RWPE2 (cell line): ENCODE measurements at regions not wholly inside any gene's neighbourhood (a gene's known extent, or its start where the extent isn't known, plus 50 kb on each side); places are given as distances from the start of the nearest gene placed in this dataset.

Source experiments
- ATAC-seq: fragments of 200-7000 bp; cut with Tn5 transposase; 3 replicates; pipeline ENCODE4 v1.9.1; 2021; ENCODE audit warnings: low read depth
- DNase-seq: peaks from one replicate; pipeline ENCODE4 v3.0.0-alpha.2; 2020; ENCODE audit warnings: low spot score
- H3K27ac ChIP-seq: fragments of 450-650 bp; 2 replicates; pipeline ENCODE4 v1.5.1; 2017; ENCODE audit warnings: mild to moderate bottlenecking; ENCODE audit not compliant: poor library complexity, severe bottlenecking
- H3K27me3 ChIP-seq: fragments of 250-450 bp; sonication (Bioruptor Pico); 2 replicates; pipeline ENCODE4 v1.5.1; 2021; ENCODE audit warnings: mild to moderate bottlenecking, moderate library complexity; ENCODE audit not compliant: insufficient read depth, poor library complexity, severe bottlenecking
- H3K36me3 ChIP-seq: fragments of 250-450 bp; sonication (Bioruptor Pico); 2 replicates; pipeline ENCODE4 v1.5.1; 2020; ENCODE audit warnings: low read depth, mild to moderate bottlenecking, moderate library complexity
- H3K4me1 ChIP-seq: fragments of 250-450 bp; sonication (Bioruptor Pico); 2 replicates; pipeline ENCODE4 v1.5.1; 2021; ENCODE audit warnings: mild to moderate bottlenecking, moderate library complexity; ENCODE audit not compliant: insufficient read depth, poor library complexity, severe bottlenecking
- H3K4me3 ChIP-seq: fragments of 250-450 bp; sonication (Bioruptor Pico); 2 replicates; pipeline ENCODE4 v1.5.1; 2021; ENCODE audit warnings: mild to moderate bottlenecking, moderate library complexity; ENCODE audit not compliant: severe bottlenecking
- H3K9me3 ChIP-seq: fragments of 250-450 bp; sonication (Bioruptor Pico); 2 replicates; pipeline ENCODE4 v1.5.1; 2021; ENCODE audit warnings: mild to moderate bottlenecking, moderate library complexity; ENCODE audit not compliant: severe bottlenecking
- TF ChIP-seq, protein P1 (sequence below): fragments of 450-650 bp; IDR thresholded peaks from one replicate; pipeline ENCODE4 v1.5.1; 2017; ENCODE audit warnings: mild to moderate bottlenecking, moderate library complexity; ENCODE audit not compliant: poor library complexity, severe bottlenecking

DNA sequence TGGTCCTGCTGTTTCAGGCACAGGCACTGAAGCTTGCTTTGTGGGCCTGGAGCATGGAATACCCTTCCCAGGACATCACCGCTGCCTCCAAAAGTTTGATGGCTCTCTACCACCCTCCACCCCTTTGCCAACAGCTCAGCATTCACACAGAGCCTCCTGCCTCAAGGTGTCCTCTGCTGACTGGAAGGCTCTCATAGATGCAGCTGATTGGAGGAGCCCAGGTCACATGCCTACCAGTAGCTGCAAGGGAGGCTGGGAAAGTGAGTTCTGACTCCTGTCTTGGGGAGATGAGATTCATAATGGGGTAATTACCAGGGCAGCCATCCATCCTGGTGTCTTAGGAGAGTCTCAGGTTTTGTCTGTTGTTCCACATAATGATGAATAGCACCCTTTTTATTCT is 124.8 kb upstream of the GRIK3 start:
- no peak for DNase-seq
- Histone ChIP-seq H3K36me3 (no peaks in the 10 kb centered on the region), H3K4me3 (no peak overlapping the region), H3K4me1 (no peaks in the 10 kb centered on the region), H3K9me3 (no peaks in the 10 kb centered on the region), H3K27ac (no peak overlapping the region), H3K27me3 (no peaks in the 10 kb centered on the region)
- ATAC-seq, result no peak
- TF ChIP-seq, protein P1, sequence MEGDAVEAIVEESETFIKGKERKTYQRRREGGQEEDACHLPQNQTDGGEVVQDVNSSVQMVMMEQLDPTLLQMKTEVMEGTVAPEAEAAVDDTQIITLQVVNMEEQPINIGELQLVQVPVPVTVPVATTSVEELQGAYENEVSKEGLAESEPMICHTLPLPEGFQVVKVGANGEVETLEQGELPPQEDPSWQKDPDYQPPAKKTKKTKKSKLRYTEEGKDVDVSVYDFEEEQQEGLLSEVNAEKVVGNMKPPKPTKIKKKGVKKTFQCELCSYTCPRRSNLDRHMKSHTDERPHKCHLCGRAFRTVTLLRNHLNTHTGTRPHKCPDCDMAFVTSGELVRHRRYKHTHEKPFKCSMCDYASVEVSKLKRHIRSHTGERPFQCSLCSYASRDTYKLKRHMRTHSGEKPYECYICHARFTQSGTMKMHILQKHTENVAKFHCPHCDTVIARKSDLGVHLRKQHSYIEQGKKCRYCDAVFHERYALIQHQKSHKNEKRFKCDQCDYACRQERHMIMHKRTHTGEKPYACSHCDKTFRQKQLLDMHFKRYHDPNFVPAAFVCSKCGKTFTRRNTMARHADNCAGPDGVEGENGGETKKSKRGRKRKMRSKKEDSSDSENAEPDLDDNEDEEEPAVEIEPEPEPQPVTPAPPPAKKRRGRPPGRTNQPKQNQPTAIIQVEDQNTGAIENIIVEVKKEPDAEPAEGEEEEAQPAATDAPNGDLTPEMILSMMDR, result no peak

DNA sequence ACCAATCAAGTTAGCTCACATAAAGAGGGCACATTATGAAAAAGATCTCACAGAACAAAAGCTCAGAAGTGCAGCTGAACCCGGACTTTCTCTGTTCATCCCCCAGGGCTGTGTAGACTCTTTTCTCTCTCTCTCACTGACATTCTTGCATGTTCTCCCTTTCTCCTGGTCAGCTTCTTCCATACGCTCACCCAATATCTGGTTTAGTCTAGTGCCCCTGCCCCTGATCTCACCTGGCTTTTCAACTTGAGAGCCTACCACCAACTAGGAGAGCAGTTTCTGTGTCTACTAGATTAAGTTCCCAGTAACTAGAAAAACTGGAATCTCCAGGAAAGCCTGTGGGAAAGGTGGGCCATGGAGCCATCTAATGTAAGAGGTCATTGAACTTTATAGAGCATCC is 126.9 kb upstream of the GRIK3 start:
- DNase-seq (no peak), ATAC-seq (no peak)
- no peaks in the 10 kb centered on the region for H3K36me3 ChIP-seq
- H3K4me1 ChIP-seq, result no peaks in the 10 kb centered on the region
- H3K27ac ChIP-seq, result no peak overlapping the region
- H3K27me3 ChIP-seq, result no peaks in the 10 kb centered on the region
- H3K9me3 ChIP-seq, result no peaks in the 10 kb centered on the region
- TF ChIP-seq, protein P1, result no peak
- H3K4me3 ChIP-seq, result no peak overlapping the region

DNA sequence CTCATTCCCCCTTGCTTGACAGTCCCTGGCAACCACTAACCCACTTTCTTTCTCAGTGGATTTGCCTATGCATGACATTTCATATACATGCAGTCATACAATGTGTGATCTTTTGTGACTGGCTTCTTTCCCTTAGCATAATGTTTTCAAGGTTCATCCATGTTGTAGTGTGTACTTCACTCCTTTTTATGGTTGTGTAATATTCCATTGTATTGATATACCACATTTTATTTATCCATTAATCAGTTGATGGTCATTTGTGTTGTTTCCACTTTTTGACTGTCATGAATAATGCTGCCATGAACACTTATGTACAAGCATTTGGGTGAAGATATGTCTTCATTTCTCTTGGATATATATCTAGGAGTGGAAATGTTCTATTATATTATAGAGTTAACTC is 127.7 kb upstream of the GRIK3 start:
- Histone ChIP-seq H3K27me3 (no peaks in the 10 kb centered on the region), H3K4me1 (no peaks in the 10 kb centered on the region), H3K4me3 (no peak overlapping the region), H3K9me3 (no peaks in the 10 kb centered on the region), H3K27ac (no peak overlapping the region), H3K36me3 (no peaks in the 10 kb centered on the region)
- TF ChIP-seq, protein P1, result no peak
- DNase-seq, result no peak
- ATAC-seq, result no peak

DNA sequence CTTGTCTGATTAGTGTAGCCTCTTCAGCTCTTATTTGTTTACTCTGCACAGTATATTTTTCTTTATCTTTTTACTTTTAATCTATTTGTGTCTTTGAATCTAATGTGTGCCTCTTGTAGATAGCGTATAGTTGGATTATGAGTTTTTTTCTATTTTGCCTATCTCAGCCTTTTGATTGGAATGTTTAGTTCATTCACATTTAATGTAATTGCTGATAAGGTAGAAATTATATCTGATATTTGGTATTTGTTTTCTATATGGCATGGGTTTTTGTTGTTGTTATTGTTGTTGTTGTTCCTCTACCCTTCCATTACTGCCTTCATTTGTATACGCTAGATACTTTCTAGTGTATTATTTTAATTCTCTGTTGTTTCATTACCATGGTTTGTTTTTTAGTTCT is 131.7 kb upstream of the GRIK3 start:
- Histone ChIP-seq H3K4me3 (no peak overlapping the region), H3K27me3 (peaks cover 15% of the 10 kb centered on the region), H3K4me1 (no peaks in the 10 kb centered on the region), H3K27ac (no peak overlapping the region), H3K9me3 (no peaks in the 10 kb centered on the region), H3K36me3 (no peaks in the 10 kb centered on the region)
- no peak for ATAC-seq
- TF ChIP-seq, protein P1, result no peak
- no peak for DNase-seq

DNA sequence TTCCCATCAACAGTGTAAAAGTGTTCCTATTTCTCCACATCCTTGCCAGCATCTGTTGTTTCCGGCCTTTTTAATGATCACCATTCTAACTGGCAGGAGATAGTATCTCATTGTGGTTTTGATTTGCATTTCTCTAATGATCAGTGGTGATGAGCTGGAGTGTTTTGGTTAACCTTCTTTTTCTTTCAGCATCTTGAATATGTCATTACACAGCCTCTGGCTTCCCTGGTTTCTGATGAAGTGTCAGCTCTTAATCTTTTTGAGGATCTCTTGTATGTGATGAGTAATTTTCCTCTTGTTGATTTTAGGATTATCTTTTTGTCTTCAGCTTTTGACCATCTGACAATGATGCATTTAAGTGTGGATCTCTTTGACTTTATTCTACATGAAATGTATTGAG is 133.2 kb upstream of the GRIK3 start:
- H3K36me3 ChIP-seq, result no peaks in the 10 kb centered on the region
- no peak overlapping the region for H3K27ac ChIP-seq
- H3K27me3 ChIP-seq, result peaks cover 21% of the 10 kb centered on the region
- DNase-seq (no peak), ATAC-seq (no peak)
- TF ChIP-seq, protein P1, result no peak
- H3K4me3 ChIP-seq, result no peak overlapping the region
- no peaks in the 10 kb centered on the region for H3K4me1 ChIP-seq
- H3K9me3 ChIP-seq, result no peaks in the 10 kb centered on the region
